Panc1 (cell line): ENCODE measurements at regions not wholly inside any gene's neighbourhood (a gene's known extent, or its start where the extent isn't known, plus 50 kb on each side); places are given as distances from the start of the nearest gene placed in this dataset.

Source experiments
- POLR2AphosphoS5 ChIP-seq: IDR thresholded peaks from 2 replicates; pipeline ENCODE4 v1.6.1; 2012; ENCODE audit warnings: mild to moderate bottlenecking, low read depth, low read length, moderate library complexity
- TCF7L2 ChIP-seq: IDR thresholded peaks from 2 replicates; pipeline ENCODE4 v1.6.1; 2011; ENCODE audit warnings: mild to moderate bottlenecking, low read depth, low read length, inconsistent platforms
- TF ChIP-seq, protein P1 (sequence below): fragments of 450-650 bp; IDR thresholded peaks from 2 replicates; pipeline ENCODE4 v1.5.1; 2017; ENCODE audit warnings: mild to moderate bottlenecking

DNA sequence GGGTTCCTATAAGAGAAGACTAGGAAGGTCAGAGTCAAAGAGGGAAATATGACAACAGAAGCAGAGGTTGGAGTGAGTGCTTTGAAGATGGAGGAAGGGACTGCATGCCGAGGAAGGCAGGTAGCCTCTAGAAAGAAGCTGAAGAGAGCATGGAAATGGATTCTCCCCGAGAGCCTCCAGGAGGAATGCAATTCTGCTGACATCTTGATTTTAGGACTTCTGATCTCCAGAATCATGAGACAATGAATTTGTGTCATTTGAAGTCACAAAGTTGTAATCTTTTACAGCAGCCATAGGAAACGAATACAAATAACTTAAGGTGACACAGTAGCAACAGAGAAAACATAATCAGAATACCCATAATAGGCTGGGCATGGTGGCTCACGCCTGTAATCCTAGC is 69.2 kb upstream of the UBAC2 start:
- TF ChIP-seq, protein P1, sequence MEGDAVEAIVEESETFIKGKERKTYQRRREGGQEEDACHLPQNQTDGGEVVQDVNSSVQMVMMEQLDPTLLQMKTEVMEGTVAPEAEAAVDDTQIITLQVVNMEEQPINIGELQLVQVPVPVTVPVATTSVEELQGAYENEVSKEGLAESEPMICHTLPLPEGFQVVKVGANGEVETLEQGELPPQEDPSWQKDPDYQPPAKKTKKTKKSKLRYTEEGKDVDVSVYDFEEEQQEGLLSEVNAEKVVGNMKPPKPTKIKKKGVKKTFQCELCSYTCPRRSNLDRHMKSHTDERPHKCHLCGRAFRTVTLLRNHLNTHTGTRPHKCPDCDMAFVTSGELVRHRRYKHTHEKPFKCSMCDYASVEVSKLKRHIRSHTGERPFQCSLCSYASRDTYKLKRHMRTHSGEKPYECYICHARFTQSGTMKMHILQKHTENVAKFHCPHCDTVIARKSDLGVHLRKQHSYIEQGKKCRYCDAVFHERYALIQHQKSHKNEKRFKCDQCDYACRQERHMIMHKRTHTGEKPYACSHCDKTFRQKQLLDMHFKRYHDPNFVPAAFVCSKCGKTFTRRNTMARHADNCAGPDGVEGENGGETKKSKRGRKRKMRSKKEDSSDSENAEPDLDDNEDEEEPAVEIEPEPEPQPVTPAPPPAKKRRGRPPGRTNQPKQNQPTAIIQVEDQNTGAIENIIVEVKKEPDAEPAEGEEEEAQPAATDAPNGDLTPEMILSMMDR = no peak
- TF ChIP-seq POLR2AphosphoS5 (no peak), TCF7L2 (no peak)
